ENCODE measurements at regions not wholly inside any gene's neighbourhood (a gene's known extent, or its start where the extent isn't known, plus 50 kb on each side); places are given as distances from the start of the nearest gene placed in this dataset.

- Histone ChIP-seq H3K4me2 (no peak overlapping the region), H4K20me1 (ENCODE audit: insufficient read depth) (no peaks in the 10 kb centered on the region), H3K9ac (no peak overlapping the region), H3K4me3 (ENCODE audit: low read depth in 2 of 2, low read length in 1 of 2) (no peak overlapping the region), H3K9me2 (no peaks in the 10 kb centered on the region), H3K79me2 (ENCODE audit: insufficient read depth) (no peaks in the 10 kb centered on the region), H3F3A (replicated peaks; ENCODE audit: insufficient read depth) (no peaks in the 10 kb centered on the region), H2AFZ (ENCODE audit: low read depth) (no peak overlapping the region), H3K9me3 (no peaks in the 10 kb centered on the region), H3K27ac (ENCODE audit: low read depth in 2 of 2, low read length in 1 of 2) (no peak overlapping the region), H3K36me3 (replicated peaks in 1 of 2; ENCODE audit: control insufficient read depth in 1 of 2, insufficient read depth in 2 of 2, low read length in 1 of 2) (no peaks in the 10 kb centered on the region), H3K27me3 (ENCODE audit: insufficient read depth) (no peaks in the 10 kb centered on the region), H3K4me1 (ENCODE audit: control insufficient read depth in 1 of 2, insufficient read depth in 2 of 2, low read depth in 1 of 2, low read length in 1 of 2) (no peaks in the 10 kb centered on the region)
- 9% methylated on average over 3 of the region's 3 CpGs for WGBS (ENCODE audit: low lambda C conversion rate)
- ChIA-PET POLR2A (no interaction called here), CTCF (no interaction called here)
- no peak for DNase-seq
- TF ChIP-seq SMC3 (IDR thresholded peaks at IDR 0.05; ENCODE audit: low read depth, low read length), result no peak
- TF ChIP-seq RAD21 (IDR thresholded peaks at IDR 0.05; ENCODE audit: low read length), result no peak
- no peak for TF ChIP-seq YY1 (IDR thresholded peaks at IDR 0.05; ENCODE audit: low read depth)
- no peak for TF ChIP-seq EZH2phosphoT487 (IDR thresholded peaks at IDR 0.05; ENCODE audit: borderline replicate concordance, low read depth)
- no peak for TF ChIP-seq RXRA (IDR thresholded peaks at IDR 0.05; ENCODE audit: borderline replicate concordance, low read depth)
- no peak for TF ChIP-seq CHD2 (IDR thresholded peaks at IDR 0.05; ENCODE audit: low read length, partially characterized antibody)
- TF ChIP-seq, protein P1, sequence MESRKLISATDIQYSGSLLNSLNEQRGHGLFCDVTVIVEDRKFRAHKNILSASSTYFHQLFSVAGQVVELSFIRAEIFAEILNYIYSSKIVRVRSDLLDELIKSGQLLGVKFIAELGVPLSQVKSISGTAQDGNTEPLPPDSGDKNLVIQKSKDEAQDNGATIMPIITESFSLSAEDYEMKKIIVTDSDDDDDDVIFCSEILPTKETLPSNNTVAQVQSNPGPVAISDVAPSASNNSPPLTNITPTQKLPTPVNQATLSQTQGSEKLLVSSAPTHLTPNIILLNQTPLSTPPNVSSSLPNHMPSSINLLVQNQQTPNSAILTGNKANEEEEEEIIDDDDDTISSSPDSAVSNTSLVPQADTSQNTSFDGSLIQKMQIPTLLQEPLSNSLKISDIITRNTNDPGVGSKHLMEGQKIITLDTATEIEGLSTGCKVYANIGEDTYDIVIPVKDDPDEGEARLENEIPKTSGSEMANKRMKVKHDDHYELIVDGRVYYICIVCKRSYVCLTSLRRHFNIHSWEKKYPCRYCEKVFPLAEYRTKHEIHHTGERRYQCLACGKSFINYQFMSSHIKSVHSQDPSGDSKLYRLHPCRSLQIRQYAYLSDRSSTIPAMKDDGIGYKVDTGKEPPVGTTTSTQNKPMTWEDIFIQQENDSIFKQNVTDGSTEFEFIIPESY (IDR thresholded peaks at IDR 0.05; ENCODE audit: borderline replicate concordance, low read depth), result no peak
- no peak for TF ChIP-seq IRF3 (IDR thresholded peaks at IDR 0.05; ENCODE audit: low read depth, low read length)
- TF ChIP-seq, protein P2, sequence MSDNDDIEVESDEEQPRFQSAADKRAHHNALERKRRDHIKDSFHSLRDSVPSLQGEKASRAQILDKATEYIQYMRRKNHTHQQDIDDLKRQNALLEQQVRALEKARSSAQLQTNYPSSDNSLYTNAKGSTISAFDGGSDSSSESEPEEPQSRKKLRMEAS (IDR thresholded peaks at IDR 0.05; ENCODE audit: low read depth), result no peak
- TF ChIP-seq ELF1 (IDR thresholded peaks at IDR 0.05), result no peak
- TF ChIP-seq NFIC (IDR thresholded peaks at IDR 0.05; ENCODE audit: borderline replicate concordance), result no peak
- no peak for TF ChIP-seq RFX5 (IDR thresholded peaks at IDR 0.05; ENCODE audit: low read length)
- no peak for TF ChIP-seq FOXJ3 (CRISPR knock-in tag; IDR thresholded peaks at IDR 0.05)
- TF ChIP-seq, protein P3, sequence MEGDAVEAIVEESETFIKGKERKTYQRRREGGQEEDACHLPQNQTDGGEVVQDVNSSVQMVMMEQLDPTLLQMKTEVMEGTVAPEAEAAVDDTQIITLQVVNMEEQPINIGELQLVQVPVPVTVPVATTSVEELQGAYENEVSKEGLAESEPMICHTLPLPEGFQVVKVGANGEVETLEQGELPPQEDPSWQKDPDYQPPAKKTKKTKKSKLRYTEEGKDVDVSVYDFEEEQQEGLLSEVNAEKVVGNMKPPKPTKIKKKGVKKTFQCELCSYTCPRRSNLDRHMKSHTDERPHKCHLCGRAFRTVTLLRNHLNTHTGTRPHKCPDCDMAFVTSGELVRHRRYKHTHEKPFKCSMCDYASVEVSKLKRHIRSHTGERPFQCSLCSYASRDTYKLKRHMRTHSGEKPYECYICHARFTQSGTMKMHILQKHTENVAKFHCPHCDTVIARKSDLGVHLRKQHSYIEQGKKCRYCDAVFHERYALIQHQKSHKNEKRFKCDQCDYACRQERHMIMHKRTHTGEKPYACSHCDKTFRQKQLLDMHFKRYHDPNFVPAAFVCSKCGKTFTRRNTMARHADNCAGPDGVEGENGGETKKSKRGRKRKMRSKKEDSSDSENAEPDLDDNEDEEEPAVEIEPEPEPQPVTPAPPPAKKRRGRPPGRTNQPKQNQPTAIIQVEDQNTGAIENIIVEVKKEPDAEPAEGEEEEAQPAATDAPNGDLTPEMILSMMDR (IDR thresholded peaks at IDR 0.05), result no peak
- TF ChIP-seq POLR2AphosphoS5 (IDR thresholded peaks at IDR 0.05; ENCODE audit: low read depth, low read length), result no peak
- TF ChIP-seq SIN3A (IDR thresholded peaks at IDR 0.05; ENCODE audit: borderline replicate concordance, low read depth, low read length), result no peak
Measured at GRCh38 chr1:230493264-230493663, 67.1 kb upstream of the PGBD5 start.
